ENCODE measurements at regions not wholly inside any gene's neighbourhood (a gene's known extent, or its start where the extent isn't known, plus 50 kb on each side); places are given as distances from the start of the nearest gene placed in this dataset.

DNA sequence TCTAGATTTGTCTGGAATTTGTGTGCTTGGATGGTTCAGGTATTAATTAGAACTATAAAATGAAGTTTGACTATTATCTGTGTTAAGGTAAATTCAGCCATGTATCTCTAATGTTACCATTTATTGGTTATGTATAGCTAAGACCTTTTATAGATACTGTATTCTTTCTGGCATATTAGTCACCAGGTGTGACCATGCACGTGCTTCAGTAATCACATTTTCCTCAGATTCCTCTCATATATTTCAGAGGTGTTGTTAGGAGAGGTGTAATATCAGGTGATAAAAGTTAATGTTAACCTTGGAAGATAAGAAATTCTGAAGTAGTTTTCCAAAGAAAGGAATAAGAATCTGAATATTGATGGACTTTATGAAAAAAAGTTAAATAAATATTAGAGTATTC, 194.5 kb upstream of the KHDRBS2 start:
- H3K4me2 ChIP-seq: no peak overlapping the region
- Mint-ChIP-seq H3K36me3 (no peaks in the 10 kb centered on the region), H3K4me1 (no peaks in the 10 kb centered on the region), H3K27me3 (ENCODE audit: insufficient read depth, low read depth) (no peaks in the 10 kb centered on the region), H3K27ac (no peak overlapping the region), H3K4me3 (no peak overlapping the region), H3K9me3 (no peaks in the 10 kb centered on the region)
- H3K9me3 ChIP-seq (ENCODE audit: low read depth): no peaks in the 10 kb centered on the region
- DNase-seq (ENCODE audit: low spot score): no peak
- no peaks in the 10 kb centered on the region for H3K36me3 ChIP-seq
- TF ChIP-seq EZH2 (IDR thresholded peaks at IDR 0.05): no peak
- TF ChIP-seq, protein P1, sequence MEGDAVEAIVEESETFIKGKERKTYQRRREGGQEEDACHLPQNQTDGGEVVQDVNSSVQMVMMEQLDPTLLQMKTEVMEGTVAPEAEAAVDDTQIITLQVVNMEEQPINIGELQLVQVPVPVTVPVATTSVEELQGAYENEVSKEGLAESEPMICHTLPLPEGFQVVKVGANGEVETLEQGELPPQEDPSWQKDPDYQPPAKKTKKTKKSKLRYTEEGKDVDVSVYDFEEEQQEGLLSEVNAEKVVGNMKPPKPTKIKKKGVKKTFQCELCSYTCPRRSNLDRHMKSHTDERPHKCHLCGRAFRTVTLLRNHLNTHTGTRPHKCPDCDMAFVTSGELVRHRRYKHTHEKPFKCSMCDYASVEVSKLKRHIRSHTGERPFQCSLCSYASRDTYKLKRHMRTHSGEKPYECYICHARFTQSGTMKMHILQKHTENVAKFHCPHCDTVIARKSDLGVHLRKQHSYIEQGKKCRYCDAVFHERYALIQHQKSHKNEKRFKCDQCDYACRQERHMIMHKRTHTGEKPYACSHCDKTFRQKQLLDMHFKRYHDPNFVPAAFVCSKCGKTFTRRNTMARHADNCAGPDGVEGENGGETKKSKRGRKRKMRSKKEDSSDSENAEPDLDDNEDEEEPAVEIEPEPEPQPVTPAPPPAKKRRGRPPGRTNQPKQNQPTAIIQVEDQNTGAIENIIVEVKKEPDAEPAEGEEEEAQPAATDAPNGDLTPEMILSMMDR (IDR thresholded peaks at IDR 0.05): no peak
- no peak for TF ChIP-seq EZH2phosphoT487 (IDR thresholded peaks at IDR 0.05)
- no peak overlapping the region for H3K27ac ChIP-seq
- no peak overlapping the region for H2AFZ ChIP-seq (replicated peaks)
- no peak overlapping the region for H3K9ac ChIP-seq
- H4K20me1 ChIP-seq (ENCODE audit: low read depth): no peaks in the 10 kb centered on the region
- H3K4me3 ChIP-seq: no peak overlapping the region
- H3K4me1 ChIP-seq: no peaks in the 10 kb centered on the region
- no peaks in the 10 kb centered on the region for H3F3A ChIP-seq (ENCODE audit: low read depth)
- H3K27me3 ChIP-seq: no peaks in the 10 kb centered on the region
- no peaks in the 10 kb centered on the region for H3K79me2 ChIP-seq (ENCODE audit: low read depth)

DNA sequence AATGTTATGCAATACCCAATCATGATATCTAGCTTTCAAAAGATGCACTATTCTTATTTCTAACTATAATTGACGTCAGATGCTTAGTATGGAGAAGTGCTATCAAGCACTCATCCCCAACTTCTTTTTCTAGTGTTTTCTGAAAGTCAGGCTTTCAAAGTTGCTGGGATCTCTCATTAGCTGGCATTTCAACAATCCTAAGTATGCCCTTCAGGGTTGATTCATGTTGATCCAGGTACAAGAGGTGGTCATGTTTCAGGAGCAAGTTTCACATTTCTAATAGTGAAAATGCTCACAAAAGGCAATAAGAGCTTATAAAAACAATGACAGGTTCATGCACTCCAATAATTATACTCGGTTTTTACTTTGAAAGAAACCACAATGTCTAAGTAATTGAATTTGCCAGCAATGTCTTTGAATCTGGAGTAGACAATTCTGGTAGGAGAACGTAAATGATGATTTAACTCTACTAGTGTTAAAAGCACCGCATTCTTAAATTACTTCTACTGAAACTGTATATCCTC, 193.7 kb upstream of the KHDRBS2 start:
- no peak overlapping the region for H3K27ac ChIP-seq
- no peaks in the 10 kb centered on the region for H3K4me1 ChIP-seq
- H3K9ac ChIP-seq: no peak overlapping the region
- no peak overlapping the region for H3K4me2 ChIP-seq
- no peaks in the 10 kb centered on the region for H3K9me3 ChIP-seq (ENCODE audit: low read depth)
- Mint-ChIP-seq H3K4me1 (no peaks in the 10 kb centered on the region), H3K27me3 (ENCODE audit: insufficient read depth, low read depth) (no peaks in the 10 kb centered on the region), H3K9me3 (no peaks in the 10 kb centered on the region), H3K36me3 (no peaks in the 10 kb centered on the region), H3K4me3 (no peak overlapping the region), H3K27ac (no peak overlapping the region)
- H3F3A ChIP-seq (ENCODE audit: low read depth): no peaks in the 10 kb centered on the region
- no peaks in the 10 kb centered on the region for H3K27me3 ChIP-seq
- no peak overlapping the region for H3K4me3 ChIP-seq
- no peaks in the 10 kb centered on the region for H3K79me2 ChIP-seq (ENCODE audit: low read depth)
- H3K36me3 ChIP-seq: no peaks in the 10 kb centered on the region
- TF ChIP-seq EZH2 (IDR thresholded peaks at IDR 0.05) (no peak), EZH2phosphoT487 (IDR thresholded peaks at IDR 0.05) (no peak)
- TF ChIP-seq, protein P1 (IDR thresholded peaks at IDR 0.05): no peak
- no peak overlapping the region for H2AFZ ChIP-seq (replicated peaks)
- DNase-seq (ENCODE audit: low spot score): no peak
- H4K20me1 ChIP-seq (ENCODE audit: low read depth): no peaks in the 10 kb centered on the region

DNA sequence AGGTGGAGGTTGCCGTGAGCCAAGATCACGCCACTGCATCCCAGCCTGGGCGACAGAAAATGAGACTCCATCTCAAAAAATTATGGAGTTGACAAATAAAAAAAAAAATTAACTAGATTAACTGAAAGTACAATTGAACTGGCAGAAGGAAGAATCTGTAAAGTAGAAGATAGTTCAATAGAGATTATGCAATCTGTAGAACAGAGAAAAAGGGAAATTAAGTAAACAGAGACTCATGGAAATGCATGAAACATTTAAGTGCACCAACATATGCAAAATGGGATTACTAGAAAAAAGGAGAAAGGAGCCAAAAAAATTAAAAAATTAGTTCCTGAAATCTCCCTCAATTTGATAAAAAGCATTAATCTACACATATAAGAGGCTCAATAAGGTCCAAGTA, 188.8 kb upstream of the KHDRBS2 start:
- H3K27me3 Mint-ChIP-seq (ENCODE audit: insufficient read depth, low read depth): no peaks in the 10 kb centered on the region
- TF ChIP-seq, protein P1 (IDR thresholded peaks at IDR 0.05): no peak
- TF ChIP-seq EZH2 (IDR thresholded peaks at IDR 0.05): no peak
- no peak for TF ChIP-seq EZH2phosphoT487 (IDR thresholded peaks at IDR 0.05)
- no peaks in the 10 kb centered on the region for H3K4me1 Mint-ChIP-seq

More for the DNA sequence above, 188.8 kb upstream of the KHDRBS2 start:
- Histone ChIP-seq H3K36me3 (no peaks in the 10 kb centered on the region), H3K4me3 (no peak overlapping the region), H4K20me1 (ENCODE audit: low read depth) (no peaks in the 10 kb centered on the region), H2AFZ (replicated peaks) (no peak overlapping the region), H3K27me3 (no peaks in the 10 kb centered on the region), H3K9ac (no peak overlapping the region), H3F3A (ENCODE audit: low read depth) (no peaks in the 10 kb centered on the region), H3K4me1 (no peaks in the 10 kb centered on the region), H3K27ac (no peak overlapping the region), H3K9me3 (ENCODE audit: low read depth) (no peaks in the 10 kb centered on the region), H3K79me2 (ENCODE audit: low read depth) (no peaks in the 10 kb centered on the region), H3K4me2 (no peak overlapping the region)
- no peaks in the 10 kb centered on the region for H3K9me3 Mint-ChIP-seq
- H3K36me3 Mint-ChIP-seq: no peaks in the 10 kb centered on the region
- H3K27ac Mint-ChIP-seq: no peak overlapping the region
- H3K4me3 Mint-ChIP-seq: no peak overlapping the region
- no peak for DNase-seq (ENCODE audit: low spot score)
